ENCODE measurements at regions not wholly inside any gene's neighbourhood (a gene's known extent, or its start where the extent isn't known, plus 50 kb on each side); places are given as distances from the start of the nearest gene placed in this dataset.

- no peaks in the 10 kb centered on the region for H3K27me3 ChIP-seq (ENCODE audit: low read depth, low read length)
Observed at GRCh38 chr15:62979252-62979651, 63.3 kb upstream of the TPM1 start.

GRCh38 chr15:62981071-62981470 is 61.5 kb upstream of the TPM1 start:
- no peaks in the 10 kb centered on the region for H3K4me1 ChIP-seq (ENCODE audit: control insufficient read depth in 1 of 2, insufficient read depth in 2 of 2, low read length in 2 of 2)
- no peak overlapping the region for H3K27ac ChIP-seq (ENCODE audit: low read length)
- H3K36me3 ChIP-seq (ENCODE audit: control insufficient read depth in 1 of 2, insufficient read depth in 2 of 2, low read length in 2 of 2): no peaks in the 10 kb centered on the region
- no peaks in the 10 kb centered on the region for H3K9me3 ChIP-seq (ENCODE audit: control insufficient read depth in 1 of 2, low read length in 2 of 2)
- no peak overlapping the region for H3K4me3 ChIP-seq (ENCODE audit: low read depth in 1 of 2, low read length in 2 of 2)
- H3K27me3 ChIP-seq (ENCODE audit: low read depth, low read length): no peaks in the 10 kb centered on the region

More at GRCh38 chr15:62979252-62979651, 63.3 kb upstream of the TPM1 start:
- Histone ChIP-seq H3K27ac (ENCODE audit: low read length) (no peak overlapping the region), H3K4me3 (ENCODE audit: low read depth in 1 of 2, low read length in 2 of 2) (no peak overlapping the region), H3K4me1 (ENCODE audit: control insufficient read depth in 1 of 2, insufficient read depth in 2 of 2, low read length in 2 of 2) (no peaks in the 10 kb centered on the region), H3K9me3 (ENCODE audit: control insufficient read depth in 1 of 2, low read length in 2 of 2) (no peaks in the 10 kb centered on the region), H3K36me3 (ENCODE audit: control insufficient read depth in 1 of 2, insufficient read depth in 2 of 2, low read length in 2 of 2) (no peaks in the 10 kb centered on the region)

- Histone ChIP-seq H3K27me3 (ENCODE audit: low read depth, low read length) (no peaks in the 10 kb centered on the region), H3K36me3 (ENCODE audit: control insufficient read depth in 1 of 2, insufficient read depth in 2 of 2, low read length in 2 of 2) (no peaks in the 10 kb centered on the region), H3K9me3 (ENCODE audit: control insufficient read depth in 1 of 2, low read length in 2 of 2) (no peaks in the 10 kb centered on the region), H3K27ac (ENCODE audit: low read length) (no peak overlapping the region), H3K4me1 (ENCODE audit: control insufficient read depth in 1 of 2, insufficient read depth in 2 of 2, low read length in 2 of 2) (no peaks in the 10 kb centered on the region), H3K4me3 (ENCODE audit: low read depth in 1 of 2, low read length in 2 of 2) (no peak overlapping the region)
Observed at GRCh38 chr15:62983956-62984355, 58.6 kb upstream of the TPM1 start.

- Histone ChIP-seq H3K4me1 (ENCODE audit: control insufficient read depth in 1 of 2, insufficient read depth in 2 of 2, low read length in 2 of 2) (no peaks in the 10 kb centered on the region), H3K4me3 (ENCODE audit: low read depth in 1 of 2, low read length in 2 of 2) (no peak overlapping the region), H3K9me3 (ENCODE audit: control insufficient read depth in 1 of 2, low read length in 2 of 2) (no peaks in the 10 kb centered on the region), H3K27me3 (ENCODE audit: low read depth, low read length) (no peaks in the 10 kb centered on the region), H3K27ac (ENCODE audit: low read length) (no peak overlapping the region), H3K36me3 (ENCODE audit: control insufficient read depth in 1 of 2, insufficient read depth in 2 of 2, low read length in 2 of 2) (no peaks in the 10 kb centered on the region)
Observed at GRCh38 chr15:62985768-62986167, 56.8 kb upstream of the TPM1 start.

GRCh38 chr15:62986948-62987347 is 55.6 kb upstream of the TPM1 start:
- H3K27ac ChIP-seq (ENCODE audit: low read length): no peak overlapping the region
- H3K4me1 ChIP-seq (ENCODE audit: control insufficient read depth in 1 of 2, insufficient read depth in 2 of 2, low read length in 2 of 2): no peaks in the 10 kb centered on the region
- H3K9me3 ChIP-seq (ENCODE audit: control insufficient read depth in 1 of 2, low read length in 2 of 2): no peaks in the 10 kb centered on the region
- H3K4me3 ChIP-seq (ENCODE audit: low read depth in 1 of 2, low read length in 2 of 2): no peak overlapping the region
- H3K36me3 ChIP-seq (ENCODE audit: control insufficient read depth in 1 of 2, insufficient read depth in 2 of 2, low read length in 2 of 2): no peaks in the 10 kb centered on the region
- H3K27me3 ChIP-seq (ENCODE audit: low read depth, low read length): no peaks in the 10 kb centered on the region

GRCh38 chr15:62988701-62989100 is 53.8 kb upstream of the TPM1 start:
- H3K27ac ChIP-seq (ENCODE audit: low read length): no peak overlapping the region
- H3K27me3 ChIP-seq (ENCODE audit: low read depth, low read length): no peaks in the 10 kb centered on the region
- H3K9me3 ChIP-seq (ENCODE audit: control insufficient read depth in 1 of 2, low read length in 2 of 2): no peaks in the 10 kb centered on the region
- H3K36me3 ChIP-seq (ENCODE audit: control insufficient read depth in 1 of 2, insufficient read depth in 2 of 2, low read length in 2 of 2): no peaks in the 10 kb centered on the region
- H3K4me3 ChIP-seq (ENCODE audit: low read depth in 1 of 2, low read length in 2 of 2): no peak overlapping the region
- H3K4me1 ChIP-seq (ENCODE audit: control insufficient read depth in 1 of 2, insufficient read depth in 2 of 2, low read length in 2 of 2): no peaks in the 10 kb centered on the region

- Histone ChIP-seq H3K27me3 (ENCODE audit: low read depth, low read length) (no peaks in the 10 kb centered on the region), H3K27ac (ENCODE audit: low read length) (no peak overlapping the region), H3K4me3 (ENCODE audit: low read depth in 1 of 2, low read length in 2 of 2) (no peak overlapping the region), H3K4me1 (ENCODE audit: control insufficient read depth in 1 of 2, insufficient read depth in 2 of 2, low read length in 2 of 2) (no peaks in the 10 kb centered on the region), H3K36me3 (ENCODE audit: control insufficient read depth in 1 of 2, insufficient read depth in 2 of 2, low read length in 2 of 2) (no peaks in the 10 kb centered on the region), H3K9me3 (ENCODE audit: control insufficient read depth in 1 of 2, low read length in 2 of 2) (no peaks in the 10 kb centered on the region)
Observed at GRCh38 chr15:62989366-62990055, 53.0 kb upstream of the TPM1 start.

GRCh38 chr15:62991698-62992097 is 50.8 kb upstream of the TPM1 start:
- no peak overlapping the region for H3K27ac ChIP-seq (ENCODE audit: low read length)
- no peaks in the 10 kb centered on the region for H3K9me3 ChIP-seq (ENCODE audit: control insufficient read depth in 1 of 2, low read length in 2 of 2)
- H3K27me3 ChIP-seq (ENCODE audit: low read depth, low read length): no peaks in the 10 kb centered on the region
- H3K4me1 ChIP-seq (ENCODE audit: control insufficient read depth in 1 of 2, insufficient read depth in 2 of 2, low read length in 2 of 2): no peaks in the 10 kb centered on the region
- H3K4me3 ChIP-seq (ENCODE audit: low read depth in 1 of 2, low read length in 2 of 2): no peak overlapping the region
- H3K36me3 ChIP-seq (ENCODE audit: control insufficient read depth in 1 of 2, insufficient read depth in 2 of 2, low read length in 2 of 2): no peaks in the 10 kb centered on the region

GRCh38 chr15:62992302-62992701 is 50.2 kb upstream of the TPM1 start:
- Histone ChIP-seq H3K27me3 (ENCODE audit: low read depth, low read length) (no peaks in the 10 kb centered on the region), H3K4me1 (ENCODE audit: control insufficient read depth in 1 of 2, insufficient read depth in 2 of 2, low read length in 2 of 2) (no peaks in the 10 kb centered on the region), H3K4me3 (ENCODE audit: low read depth in 1 of 2, low read length in 2 of 2) (no peak overlapping the region), H3K9me3 (ENCODE audit: control insufficient read depth in 1 of 2, low read length in 2 of 2) (no peaks in the 10 kb centered on the region), H3K36me3 (ENCODE audit: control insufficient read depth in 1 of 2, insufficient read depth in 2 of 2, low read length in 2 of 2) (no peaks in the 10 kb centered on the region), H3K27ac (ENCODE audit: low read length) (no peak overlapping the region)

Data from muscle layer of duodenum (tissue), 2 donors.